Transverse colon (tissue), 4 donors: ENCODE measurements at regions not wholly inside any gene's neighbourhood (a gene's known extent, or its start where the extent isn't known, plus 50 kb on each side); places are given as distances from the start of the nearest gene placed in this dataset.

Experiments
- EP300 ChIP-seq: sonication (generic); formaldehyde crosslinking; IDR thresholded peaks from one replicate; pipeline ENCODE4 v1.6.1; 2017; ENCODE audit warnings: antibody characterized with exemption, low read depth
- POLR2AphosphoS5 ChIP-seq, 3 donors: sonication (generic); formaldehyde crosslinking; IDR thresholded peaks; one replicate each; pipeline ENCODE4 v1.6.1; 2016; ENCODE audit warnings: antibody characterized with exemption in 3 of 3
- TF ChIP-seq, protein P1 (sequence below), 5 experiments: fragments of 200-600 bp in 3 of 5; fragments of 450-650 bp in 2 of 5; sonication (generic) in 3 of 5; IDR thresholded peaks; 1 replicate in 2 of 5; 2 replicates in 3 of 5; pipeline ENCODE4 v1.5.1; 2016 to 2017; ENCODE audit warnings: antibody characterized with exemption in 5 of 5, inconsistent platforms in 3 of 5, mild to moderate bottlenecking in 2 of 5, moderate library complexity in 1 of 5

DNA sequence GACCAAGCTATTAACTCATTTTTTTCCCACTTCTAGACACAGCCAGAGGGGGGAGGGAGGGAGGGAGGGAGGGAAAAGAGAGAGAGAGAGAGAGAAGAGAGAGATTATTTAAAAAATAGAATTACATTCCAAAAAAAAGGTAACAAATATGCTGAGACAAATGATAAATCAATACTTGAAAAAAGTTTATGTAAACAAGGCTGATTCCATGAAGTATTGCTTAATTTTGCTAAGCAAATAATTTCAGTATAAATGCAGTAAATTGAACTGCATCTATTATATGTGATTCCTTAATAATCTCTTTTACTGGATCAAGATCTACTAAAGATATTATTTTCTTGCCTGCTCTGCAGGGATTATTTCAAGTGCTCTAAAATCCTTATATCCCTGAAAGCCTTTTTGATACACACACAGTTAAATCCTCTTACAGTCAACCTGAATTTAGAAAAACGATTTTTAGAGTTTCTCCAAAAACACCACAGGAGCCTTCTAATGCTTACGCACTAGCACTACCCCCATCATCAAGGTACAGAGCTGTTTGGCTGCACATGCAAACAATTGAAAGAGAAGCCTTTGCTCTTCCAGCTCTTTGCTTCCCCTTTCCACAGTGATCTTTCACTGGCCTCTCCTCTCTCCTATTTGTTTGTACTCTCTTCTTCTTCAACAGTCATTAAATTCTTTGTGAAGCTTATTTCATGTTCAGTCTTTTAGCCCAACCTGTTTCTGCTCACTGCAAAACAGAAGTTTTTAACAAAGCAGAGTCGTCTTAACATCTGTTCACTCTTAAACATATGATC, 426.3 kb upstream of the FAM241A start:
- TF ChIP-seq POLR2AphosphoS5 (IDR thresholded peaks at IDR 0.05) (no peak), EP300 (no peak)
- TF ChIP-seq, protein P1, sequence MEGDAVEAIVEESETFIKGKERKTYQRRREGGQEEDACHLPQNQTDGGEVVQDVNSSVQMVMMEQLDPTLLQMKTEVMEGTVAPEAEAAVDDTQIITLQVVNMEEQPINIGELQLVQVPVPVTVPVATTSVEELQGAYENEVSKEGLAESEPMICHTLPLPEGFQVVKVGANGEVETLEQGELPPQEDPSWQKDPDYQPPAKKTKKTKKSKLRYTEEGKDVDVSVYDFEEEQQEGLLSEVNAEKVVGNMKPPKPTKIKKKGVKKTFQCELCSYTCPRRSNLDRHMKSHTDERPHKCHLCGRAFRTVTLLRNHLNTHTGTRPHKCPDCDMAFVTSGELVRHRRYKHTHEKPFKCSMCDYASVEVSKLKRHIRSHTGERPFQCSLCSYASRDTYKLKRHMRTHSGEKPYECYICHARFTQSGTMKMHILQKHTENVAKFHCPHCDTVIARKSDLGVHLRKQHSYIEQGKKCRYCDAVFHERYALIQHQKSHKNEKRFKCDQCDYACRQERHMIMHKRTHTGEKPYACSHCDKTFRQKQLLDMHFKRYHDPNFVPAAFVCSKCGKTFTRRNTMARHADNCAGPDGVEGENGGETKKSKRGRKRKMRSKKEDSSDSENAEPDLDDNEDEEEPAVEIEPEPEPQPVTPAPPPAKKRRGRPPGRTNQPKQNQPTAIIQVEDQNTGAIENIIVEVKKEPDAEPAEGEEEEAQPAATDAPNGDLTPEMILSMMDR (IDR thresholded peaks at IDR 0.05) = no peak
